Hippocampal formation (tissue), 2 donors: ENCODE measurements at regions not wholly inside any gene's neighbourhood (a gene's known extent, or its start where the extent isn't known, plus 50 kb on each side); places are given as distances from the start of the nearest gene placed in this dataset.
A peak's percentile ranks its signal among the peaks of the same experiment; 100 is the strongest.
"Not testable (repeated sequence)": the region's sequence is repeated elsewhere in the genome, so short reads cannot be mapped to it uniquely, and the experiment has no call there.

Source experiments
- DNase-seq, 2 donors: peaks; one replicate each; lab custom pipeline; 2025; lab: John Stamatoyannopoulos, UW

- DNase-seq: no peak
Observed at GRCh38 chr22:34319346-34319745, 399.1 kb upstream of the LARGE1 start.

- DNase-seq: no peak
Observed at GRCh38 chr22:34324763-34325162, 404.5 kb upstream of the LARGE1 start.

GRCh38 chr22:34326901-34327300 is 406.6 kb upstream of the LARGE1 start:
- DNase-seq: no peak

GRCh38 chr22:34330432-34330831 is 410.2 kb upstream of the LARGE1 start:
- DNase-seq: no peak

- no peak for DNase-seq
Observed at GRCh38 chr22:34333285-34333684, 413.0 kb upstream of the LARGE1 start.

GRCh38 chr22:34334893-34335292 is 414.6 kb upstream of the LARGE1 start:
- DNase-seq: no peak

- DNase-seq: no peak
Observed at GRCh38 chr22:34344702-34345101, 424.4 kb upstream of the LARGE1 start.

GRCh38 chr22:34354071-34354817 is 434.0 kb upstream of the LARGE1 start:
- DNase-seq: no peak

GRCh38 chr22:34356481-34356880 is 436.2 kb upstream of the LARGE1 start:
- no peak for DNase-seq

GRCh38 chr22:34370711-34371110 is 450.4 kb upstream of the LARGE1 start:
- no peak for DNase-seq

GRCh38 chr22:34379825-34380224 is 459.5 kb upstream of the LARGE1 start:
- DNase-seq: no peak

- DNase-seq: no peak
Observed at GRCh38 chr22:34380532-34380931, 460.3 kb upstream of the LARGE1 start.

GRCh38 chr22:34390400-34390799 is 470.1 kb upstream of the LARGE1 start:
- DNase-seq: no peak

- DNase-seq: no peak
Observed at GRCh38 chr22:34395370-34395769, 475.1 kb upstream of the LARGE1 start.

- no peak for DNase-seq
Observed at GRCh38 chr22:34403667-34404066, 483.4 kb upstream of the LARGE1 start.

GRCh38 chr22:34410111-34410510 is 489.8 kb upstream of the LARGE1 start:
- DNase-seq: no peak

GRCh38 chr22:34414467-34415440 is 494.5 kb upstream of the LARGE1 start:
- peak in 1 of 2 donors; percentile 21 for DNase-seq

GRCh38 chr22:34416022-34416860 is 496.0 kb upstream of the LARGE1 start:
- no peak for DNase-seq

GRCh38 chr22:34422948-34423347 is 502.7 kb upstream of the LARGE1 start:
- not testable (repeated sequence) for DNase-seq

GRCh38 chr22:34427436-34427835 is 507.2 kb upstream of the LARGE1 start:
- DNase-seq: no peak

GRCh38 chr22:34427841-34428240 is 507.6 kb upstream of the LARGE1 start:
- DNase-seq: no peak

GRCh38 chr22:34429314-34429713 is 509.0 kb upstream of the LARGE1 start:
- no peak for DNase-seq
